PC-9 (cell line): ENCODE measurements at regions not wholly inside any gene's neighbourhood (a gene's known extent, or its start where the extent isn't known, plus 50 kb on each side); places are given as distances from the start of the nearest gene placed in this dataset.

Experiments
- BruUV-seq: library from RNA; stranded (reverse); fragments of 400-500 nt; replicated peaks from 2 replicates; lab custom pipeline; 2021; lab: Mats Ljungman, UMichigan
- CTCF ChIA-PET: fragments of 300-600 bp; sonication (Branson Sonifier 250); formaldehyde crosslinking; loops from one replicate; lab custom pipeline; 2022; ENCODE audit warnings: antibody characterized with exemption; lab: Charles Lee
- POLR2A ChIA-PET: fragments of 300-600 bp; sonication (Branson Sonifier 250); formaldehyde crosslinking; loops from one replicate; lab custom pipeline; 2022; ENCODE audit warnings: antibody characterized with exemption; ENCODE audit not compliant: unreplicated experiment; lab: Charles Lee
- DNase-seq, 2 experiments: peaks; one replicate each; pipeline versions ENCODE4 v3.0.0 to v3.0.0-alpha.2; 2015 to 2022; ENCODE audit warnings: mixed read lengths in 1 of 2
- H2AFZ ChIP-seq: fragments of 200-600 bp; sonication (generic); 2 replicates; pipeline ENCODE4 v1.8.1; 2017; ENCODE audit warnings: antibody characterized with exemption
- H3F3A ChIP-seq: fragments of 200-600 bp; sonication (generic); 2 replicates; pipeline ENCODE4 v1.8.1; 2017; ENCODE audit warnings: antibody characterized with exemption, mild to moderate bottlenecking, low read depth; ENCODE audit not compliant: insufficient read depth
- H3K27ac ChIP-seq: fragments of 200-600 bp; sonication (generic); 2 replicates; pipeline ENCODE4 v1.6.1; 2016; ENCODE audit warnings: mixed run types
- H3K27me3 ChIP-seq: fragments of 200-600 bp; sonication (generic); 2 replicates; pipeline ENCODE4 v1.6.1; 2016; ENCODE audit warnings: low read depth, mixed run types; ENCODE audit not compliant: insufficient read depth
- H3K36me3 ChIP-seq: fragments of 200-600 bp; sonication (generic); 2 replicates; pipeline ENCODE4 v1.6.1; 2016; ENCODE audit warnings: low read depth, mixed run types
- H3K4me1 ChIP-seq: fragments of 200-600 bp; sonication (generic); replicated peaks from 2 replicates; pipeline ENCODE4 v1.6.1; 2016; ENCODE audit warnings: mixed run types; ENCODE audit not compliant: insufficient read depth
- H3K4me2 ChIP-seq: fragments of 200-600 bp; sonication (generic); 2 replicates; pipeline ENCODE4 v1.6.1; 2017; ENCODE audit warnings: mixed run types
- H3K4me3 ChIP-seq: fragments of 200-600 bp; sonication (generic); 2 replicates; pipeline ENCODE4 v1.6.1; 2016; ENCODE audit warnings: mixed run types
- H3K79me2 ChIP-seq: fragments of 200-600 bp; sonication (generic); 2 replicates; pipeline ENCODE4 v1.6.1; 2017; ENCODE audit warnings: low read depth, mixed run types
- H3K9me2 ChIP-seq: fragments of 200-600 bp; sonication (generic); 2 replicates; pipeline ENCODE4 v1.8.1; 2017; ENCODE audit warnings: mild to moderate bottlenecking; ENCODE audit not compliant: insufficient read depth
- H3K9me3 ChIP-seq: fragments of 200-600 bp; sonication (generic); 2 replicates; pipeline ENCODE4 v1.8.1; 2016; ENCODE audit warnings: low read depth; ENCODE audit not compliant: insufficient read depth
- H4K20me1 ChIP-seq: fragments of 200-600 bp; sonication (generic); 2 replicates; pipeline ENCODE4 v1.8.1; 2017; ENCODE audit not compliant: insufficient read depth
- CTCF ChIP-seq: fragments of 200-600 bp; sonication (generic); conservative IDR thresholded peaks from 2 replicates; pipeline ENCODE4 v1.6.1; 2017; ENCODE audit warnings: mixed run types, antibody characterized with exemption, mild to moderate bottlenecking, moderate library complexity
- EZH2 ChIP-seq: fragments of 200-600 bp; sonication (generic); IDR thresholded peaks from 2 replicates; pipeline ENCODE4 v1.8.0; 2017; ENCODE audit warnings: antibody characterized with exemption, low read depth
- intact Hi-C: fragments of 100-400 bp; cut with micrococcal nuclease; formaldehyde crosslinking; loops from one replicate; pipeline ENCODE4 v1.10.0; 2022; ENCODE audit not compliant: unreplicated experiment

GRCh38 chr1:148354913-148355308 is 128.2 kb downstream of the PPIAL4G start:
- H4K20me1 ChIP-seq, result no peaks in the 10 kb centered on the region
- CTCF ChIA-PET, result no interaction called here
- H2AFZ ChIP-seq, result no peak overlapping the region
- H3K9me2 ChIP-seq, result no peaks in the 10 kb centered on the region
- no peak overlapping the region for H3K4me3 ChIP-seq
- intact Hi-C loops, result no loop called here
- H3K27ac ChIP-seq, result no peak overlapping the region
- POLR2A ChIA-PET, result no interaction called here
- H3K36me3 ChIP-seq, result no peaks in the 10 kb centered on the region
- peaks cover 17% of the 10 kb centered on the region; the same call in 1 of the 2 replicates for H3F3A ChIP-seq
- H3K27me3 ChIP-seq, result no peaks in the 10 kb centered on the region
- BruUV-seq, result no TSS peak
- peaks cover 10% of the 10 kb centered on the region; the same call in 1 of the 2 replicates for H3K4me1 ChIP-seq
- no peak for DNase-seq
- H3K79me2 ChIP-seq, result no peaks in the 10 kb centered on the region
- no peak overlapping the region for H3K4me2 ChIP-seq
- H3K9me3 ChIP-seq, result no peaks in the 10 kb centered on the region
- TF ChIP-seq EZH2, result no peak
- no peak for TF ChIP-seq CTCF

GRCh38 chr1:148354284-148354912 is 128.7 kb downstream of the PPIAL4G start:
- H3K9me3 ChIP-seq, result no peaks in the 10 kb centered on the region
- no peaks in the 10 kb centered on the region for H3K27me3 ChIP-seq
- intact Hi-C loops, result no loop called here
- no peaks in the 10 kb centered on the region for H3K9me2 ChIP-seq
- H3K4me2 ChIP-seq, result no peak overlapping the region
- no peaks in the 10 kb centered on the region for H3K36me3 ChIP-seq
- H3K4me3 ChIP-seq, result no peak overlapping the region
- TF ChIP-seq EZH2 (no peak), CTCF (no peak)
- CTCF ChIA-PET, result no interaction called here
- no peak overlapping the region for H2AFZ ChIP-seq
- H3K4me1 ChIP-seq, result peaks cover 10% of the 10 kb centered on the region; the same call in 1 of the 2 replicates
- no peak for DNase-seq
- H3F3A ChIP-seq, result peaks cover 17% of the 10 kb centered on the region; the same call in 1 of the 2 replicates
- no peaks in the 10 kb centered on the region for H4K20me1 ChIP-seq
- POLR2A ChIA-PET, result no interaction called here
- no peaks in the 10 kb centered on the region for H3K79me2 ChIP-seq
- no TSS peak for BruUV-seq
- no peak overlapping the region for H3K27ac ChIP-seq

- intact Hi-C loops, result no loop called here
- Histone ChIP-seq H3K4me3 (no peak overlapping the region), H3K4me1 (peaks cover 10% of the 10 kb centered on the region; the same call in 1 of the 2 replicates), H3K27me3 (no peaks in the 10 kb centered on the region), H3K4me2 (peak overlapping the region; percentile 23), H2AFZ (0 out of 2 replicates have a peak overlapping the region, but pooled peaks have one; percentile 39), H3K9me3 (no peaks in the 10 kb centered on the region), H3K9me2 (0 out of 2 replicates have a peak, but pooled peaks cover under 1% of the 10 kb centered on the region), H3K79me2 (no peaks in the 10 kb centered on the region), H3K36me3 (no peaks in the 10 kb centered on the region), H4K20me1 (no peaks in the 10 kb centered on the region), H3F3A (peaks cover 17% of the 10 kb centered on the region; the same call in 1 of the 2 replicates), H3K27ac (no peak overlapping the region)
- POLR2A ChIA-PET, result no interaction called here
- CTCF ChIA-PET, result no interaction called here
- BruUV-seq, result no TSS peak
- TF ChIP-seq EZH2 (no peak), CTCF (no peak)
- peak; percentile 33 to 72 for DNase-seq
These were observed 129.4 kb downstream of the PPIAL4G start for GRCh38 chr1:148353461-148354283.
